ENCODE measurements at regions not wholly inside any gene's neighbourhood (a gene's known extent, or its start where the extent isn't known, plus 50 kb on each side); places are given as distances from the start of the nearest gene placed in this dataset.

GRCh38 chrX:5042563-5042962 is 1186.1 kb downstream of the NLGN4X start:
- Histone ChIP-seq H3K36me3 (no peaks in the 10 kb centered on the region), H3K9me3 (ENCODE audit: low read depth) (no peaks in the 10 kb centered on the region), H3K27ac (no peak overlapping the region), H3K4me3 (no peak overlapping the region), H3K4me1 (ENCODE audit: low read depth) (no peaks in the 10 kb centered on the region), H3K27me3 (no peaks in the 10 kb centered on the region)
- DNase-seq (ENCODE audit: low read depth in 1 of 2, low spot score in 1 of 2) = no peak
- TF ChIP-seq CTCF (IDR thresholded peaks at IDR 0.05; ENCODE audit: low read depth, low read length) = no peak

- no peak overlapping the region for H3K4me3 ChIP-seq
- no peak overlapping the region for H3K27ac ChIP-seq
- TF ChIP-seq CTCF (IDR thresholded peaks at IDR 0.05; ENCODE audit: low read depth, low read length) = no peak
- no peaks in the 10 kb centered on the region for H3K27me3 ChIP-seq
- no peaks in the 10 kb centered on the region for H3K4me1 ChIP-seq (ENCODE audit: low read depth)
- no peak for DNase-seq (ENCODE audit: low read depth in 1 of 2, low spot score in 1 of 2)
- no peaks in the 10 kb centered on the region for H3K9me3 ChIP-seq (ENCODE audit: low read depth)
- H3K36me3 ChIP-seq = no peaks in the 10 kb centered on the region
These were observed 1196.9 kb downstream of the NLGN4X start for GRCh38 chrX:5031792-5032191.

GRCh38 chrX:5015451-5015850 is 1213.2 kb downstream of the NLGN4X start:
- Histone ChIP-seq H3K4me3 (no peak overlapping the region), H3K4me1 (ENCODE audit: low read depth) (no peaks in the 10 kb centered on the region), H3K27me3 (no peaks in the 10 kb centered on the region), H3K36me3 (no peaks in the 10 kb centered on the region), H3K9me3 (ENCODE audit: low read depth) (no peaks in the 10 kb centered on the region), H3K27ac (no peak overlapping the region)
- TF ChIP-seq CTCF (IDR thresholded peaks at IDR 0.05; ENCODE audit: low read depth, low read length) = no peak
- no peak for DNase-seq (ENCODE audit: low read depth in 1 of 2, low spot score in 1 of 2)

- DNase-seq (ENCODE audit: low read depth in 1 of 2, low spot score in 1 of 2) = no peak
- no peak overlapping the region for H3K27ac ChIP-seq
- no peak overlapping the region for H3K4me3 ChIP-seq
- no peaks in the 10 kb centered on the region for H3K27me3 ChIP-seq
- no peaks in the 10 kb centered on the region for H3K9me3 ChIP-seq (ENCODE audit: low read depth)
- H3K36me3 ChIP-seq = no peaks in the 10 kb centered on the region
- H3K4me1 ChIP-seq (ENCODE audit: low read depth) = no peaks in the 10 kb centered on the region
- no peak for TF ChIP-seq CTCF (IDR thresholded peaks at IDR 0.05; ENCODE audit: low read depth, low read length)
These were observed 1233.8 kb downstream of the NLGN4X start for GRCh38 chrX:4994855-4995254.

GRCh38 chrX:4978613-4979012 is 1250.1 kb downstream of the NLGN4X start:
- H3K27me3 ChIP-seq = no peaks in the 10 kb centered on the region
- no peaks in the 10 kb centered on the region for H3K9me3 ChIP-seq (ENCODE audit: low read depth)
- peaks cover 4% of the 10 kb centered on the region for H3K4me1 ChIP-seq (ENCODE audit: low read depth)
- TF ChIP-seq CTCF (IDR thresholded peaks at IDR 0.05; ENCODE audit: low read depth, low read length) = no peak
- DNase-seq (ENCODE audit: low read depth in 1 of 2, low spot score in 1 of 2) = no peak
- no peaks in the 10 kb centered on the region for H3K36me3 ChIP-seq
- H3K4me3 ChIP-seq = no peak overlapping the region
- H3K27ac ChIP-seq = no peak overlapping the region

- no peak for TF ChIP-seq CTCF (IDR thresholded peaks at IDR 0.05; ENCODE audit: low read depth, low read length)
- H3K4me3 ChIP-seq = no peak overlapping the region
- no peaks in the 10 kb centered on the region for H3K9me3 ChIP-seq (ENCODE audit: low read depth)
- no peaks in the 10 kb centered on the region for H3K36me3 ChIP-seq
- no peaks in the 10 kb centered on the region for H3K4me1 ChIP-seq (ENCODE audit: low read depth)
- H3K27me3 ChIP-seq = no peaks in the 10 kb centered on the region
- no peak for DNase-seq (ENCODE audit: low read depth in 1 of 2, low spot score in 1 of 2)
- H3K27ac ChIP-seq = no peak overlapping the region
These were observed 1257.0 kb downstream of the NLGN4X start for GRCh38 chrX:4971646-4972045.

Measured in cardiac muscle cell (in vitro differentiated cells and primary cell).